ENCODE measurements at regions not wholly inside any gene's neighbourhood (a gene's known extent, or its start where the extent isn't known, plus 50 kb on each side); places are given as distances from the start of the nearest gene placed in this dataset.
"Not testable (repeated sequence)": the region's sequence is repeated elsewhere in the genome, so short reads cannot be mapped to it uniquely, and the experiment has no call there.

DNA sequence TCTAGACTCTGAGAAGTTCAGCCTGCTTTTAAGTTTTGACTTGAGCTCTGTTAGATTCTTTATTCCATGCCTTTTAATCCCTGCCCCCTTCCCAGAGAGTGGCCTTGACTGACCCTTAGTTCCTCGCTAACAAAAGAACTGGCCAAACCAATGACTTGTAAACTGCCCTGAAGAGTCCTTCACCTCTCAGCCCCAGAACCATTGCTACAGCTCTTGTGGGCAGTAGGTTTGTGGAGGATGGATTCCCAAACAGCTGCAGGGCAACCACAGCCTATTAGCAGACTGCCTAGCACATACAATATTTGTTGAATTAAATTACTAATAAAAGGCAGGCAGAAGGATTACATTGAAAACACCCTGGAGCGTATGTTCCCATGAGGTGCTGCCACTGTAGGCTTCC is 163.9 kb downstream of the MAIP1 start:
- Mint-ChIP-seq H3K9me3 (peaks cover 38% of the 10 kb centered on the region), H3K36me3 (ENCODE audit: low read depth) (no peaks in the 10 kb centered on the region), H3K27ac (no peak overlapping the region), H3K27me3 (ENCODE audit: low read depth) (peaks cover 5% of the 10 kb centered on the region), H3K4me3 (no peak overlapping the region), H3K4me1 (no peaks in the 10 kb centered on the region)
- TF ChIP-seq, protein P1, sequence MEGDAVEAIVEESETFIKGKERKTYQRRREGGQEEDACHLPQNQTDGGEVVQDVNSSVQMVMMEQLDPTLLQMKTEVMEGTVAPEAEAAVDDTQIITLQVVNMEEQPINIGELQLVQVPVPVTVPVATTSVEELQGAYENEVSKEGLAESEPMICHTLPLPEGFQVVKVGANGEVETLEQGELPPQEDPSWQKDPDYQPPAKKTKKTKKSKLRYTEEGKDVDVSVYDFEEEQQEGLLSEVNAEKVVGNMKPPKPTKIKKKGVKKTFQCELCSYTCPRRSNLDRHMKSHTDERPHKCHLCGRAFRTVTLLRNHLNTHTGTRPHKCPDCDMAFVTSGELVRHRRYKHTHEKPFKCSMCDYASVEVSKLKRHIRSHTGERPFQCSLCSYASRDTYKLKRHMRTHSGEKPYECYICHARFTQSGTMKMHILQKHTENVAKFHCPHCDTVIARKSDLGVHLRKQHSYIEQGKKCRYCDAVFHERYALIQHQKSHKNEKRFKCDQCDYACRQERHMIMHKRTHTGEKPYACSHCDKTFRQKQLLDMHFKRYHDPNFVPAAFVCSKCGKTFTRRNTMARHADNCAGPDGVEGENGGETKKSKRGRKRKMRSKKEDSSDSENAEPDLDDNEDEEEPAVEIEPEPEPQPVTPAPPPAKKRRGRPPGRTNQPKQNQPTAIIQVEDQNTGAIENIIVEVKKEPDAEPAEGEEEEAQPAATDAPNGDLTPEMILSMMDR (IDR thresholded peaks at IDR 0.05; ENCODE audit: unreplicated experiment in 3 of 3) = no peak

- H3K36me3 Mint-ChIP-seq (ENCODE audit: low read depth) = no peaks in the 10 kb centered on the region
- peaks cover 5% of the 10 kb centered on the region for H3K27me3 Mint-ChIP-seq (ENCODE audit: low read depth)
- H3K4me3 Mint-ChIP-seq = no peak overlapping the region
- TF ChIP-seq, protein P1 (IDR thresholded peaks at IDR 0.05; ENCODE audit: unreplicated experiment in 3 of 3) = no peak
- no peak overlapping the region for H3K27ac Mint-ChIP-seq
- peaks cover 29% of the 10 kb centered on the region for H3K9me3 Mint-ChIP-seq
- H3K4me1 Mint-ChIP-seq = peaks cover 13% of the 10 kb centered on the region
These were observed 166.5 kb downstream of the MAIP1 start for GRCh38 chr2:200121931-200122330.

- TF ChIP-seq, protein P1 (IDR thresholded peaks at IDR 0.05; ENCODE audit: unreplicated experiment in 3 of 3) = no peak
- Mint-ChIP-seq H3K27ac (no peak overlapping the region), H3K9me3 (peaks cover 29% of the 10 kb centered on the region), H3K4me1 (peaks cover 18% of the 10 kb centered on the region), H3K36me3 (ENCODE audit: low read depth) (no peaks in the 10 kb centered on the region), H3K4me3 (no peak overlapping the region), H3K27me3 (ENCODE audit: low read depth) (peaks cover 5% of the 10 kb centered on the region)
These were observed 167.3 kb downstream of the MAIP1 start for GRCh38 chr2:200122683-200123082.

GRCh38 chr2:200124665-200125368 is 169.4 kb downstream of the MAIP1 start:
- Mint-ChIP-seq H3K27ac (peak overlapping the region in 2 of 3 experiments; percentile 39 to 54), H3K4me1 (peaks cover 28% of the 10 kb centered on the region), H3K9me3 (peaks cover 20% of the 10 kb centered on the region)
- not testable (repeated sequence) for H3K36me3 Mint-ChIP-seq (ENCODE audit: low read depth); H3K4me3 Mint-ChIP-seq; H3K27me3 Mint-ChIP-seq (ENCODE audit: low read depth)

DNA sequence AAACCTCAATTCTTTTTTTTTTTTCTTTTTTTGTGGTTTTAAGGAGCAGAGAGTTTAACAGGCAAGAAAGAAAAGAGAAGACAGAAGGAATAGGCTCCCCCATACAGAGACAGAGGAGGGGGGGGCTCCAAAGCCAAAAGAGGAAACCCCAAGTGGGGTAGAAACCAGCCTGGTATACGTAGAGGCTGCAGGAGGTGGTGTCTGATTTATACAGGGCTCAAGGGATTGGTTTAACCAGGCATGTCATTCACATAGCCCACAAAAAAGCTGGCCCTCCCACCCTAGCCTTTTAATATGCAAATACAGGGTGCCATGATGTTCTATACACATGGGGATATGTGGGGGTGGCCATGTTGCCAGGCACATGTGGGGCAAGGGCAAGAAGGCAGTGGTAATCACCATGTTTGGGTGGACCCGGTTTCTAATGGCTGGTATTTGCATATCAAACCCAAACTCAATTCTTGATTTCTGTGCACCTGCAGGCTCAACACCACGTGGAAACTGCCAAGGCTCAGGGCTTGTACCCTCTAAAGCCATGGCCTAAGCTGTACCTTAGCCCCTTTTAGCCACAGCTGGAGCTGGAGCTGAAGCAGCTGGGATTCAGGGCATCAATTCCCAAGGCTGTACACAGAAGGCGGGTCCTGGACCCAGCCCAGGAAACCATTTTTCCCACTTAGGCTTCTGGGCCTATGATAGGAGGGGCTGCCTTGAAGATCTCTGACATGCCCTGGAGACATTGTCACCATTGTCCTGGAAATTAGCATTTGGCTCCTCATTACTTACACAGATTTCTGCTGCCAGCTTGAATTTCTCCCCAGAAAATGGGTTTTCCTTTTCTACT is 170.3 kb downstream of the MAIP1 start:
- TF ChIP-seq, protein P1 (IDR thresholded peaks at IDR 0.05; ENCODE audit: unreplicated experiment in 3 of 3) = no peak
- Mint-ChIP-seq H3K9me3 (peaks cover 20% of the 10 kb centered on the region), H3K27ac (peak overlapping the region; percentile 41 to 73 (median 54)), H3K4me1 (peaks cover 29% of the 10 kb centered on the region), H3K27me3 (ENCODE audit: low read depth) (no peaks in the 10 kb centered on the region), H3K4me3 (no peak overlapping the region), H3K36me3 (ENCODE audit: low read depth) (no peaks in the 10 kb centered on the region)

DNA sequence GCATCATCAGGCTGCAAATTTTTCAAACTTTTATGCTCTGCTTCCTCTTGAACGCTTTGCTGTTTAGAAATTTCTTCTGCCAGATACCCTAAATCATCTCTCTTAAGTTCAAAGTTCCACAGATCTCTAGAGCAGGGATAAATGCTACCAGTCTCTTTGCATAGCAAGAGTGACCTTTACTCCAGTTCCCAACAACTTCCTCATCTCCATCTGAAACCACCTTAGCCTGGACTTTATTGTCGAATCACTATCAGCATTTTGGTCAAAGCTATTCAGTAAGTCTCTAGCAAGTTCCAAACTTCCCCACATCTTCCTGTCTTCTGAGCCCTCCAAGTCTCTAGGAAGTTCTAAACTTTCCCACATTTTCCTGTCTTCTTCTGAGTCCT is 170.9 kb downstream of the MAIP1 start:
- H3K27ac Mint-ChIP-seq = peak overlapping the region; percentile 32 to 73 (median 41)
- not testable (repeated sequence) for H3K27me3 Mint-ChIP-seq (ENCODE audit: low read depth); H3K36me3 Mint-ChIP-seq (ENCODE audit: low read depth); H3K4me3 Mint-ChIP-seq
- peaks cover 20% of the 10 kb centered on the region for H3K9me3 Mint-ChIP-seq
- H3K4me1 Mint-ChIP-seq = peaks cover 33% of the 10 kb centered on the region

GRCh38 chr2:200126680-200127079 is 171.3 kb downstream of the MAIP1 start:
- H3K27ac Mint-ChIP-seq = peak overlapping the region; percentile 32 to 73 (median 41)
- H3K4me3 Mint-ChIP-seq; H3K27me3 Mint-ChIP-seq (ENCODE audit: low read depth); H3K36me3 Mint-ChIP-seq (ENCODE audit: low read depth): not testable (repeated sequence)
- H3K9me3 Mint-ChIP-seq = peaks cover 18% of the 10 kb centered on the region
- H3K4me1 Mint-ChIP-seq = peaks cover 33% of the 10 kb centered on the region

Data from nephron (organoid).